GM23248 (cell line): ENCODE measurements at regions not wholly inside any gene's neighbourhood (a gene's known extent, or its start where the extent isn't known, plus 50 kb on each side); places are given as distances from the start of the nearest gene placed in this dataset.

ENCODE experiments used
- EZH2 ChIP-seq: fragments of 200-600 bp; sonication (generic); IDR thresholded peaks from 2 replicates; pipeline ENCODE4 v1.6.1; 2018; ENCODE audit warnings: antibody characterized with exemption, mild to moderate bottlenecking; ENCODE audit not compliant: insufficient read depth, poor library complexity, severe bottlenecking
- EZH2phosphoT487 ChIP-seq: fragments of 200-600 bp; sonication (generic); IDR thresholded peaks from 2 replicates; pipeline ENCODE4 v1.6.1; 2018; ENCODE audit warnings: antibody characterized with exemption, moderate library complexity, mild to moderate bottlenecking, low read depth; ENCODE audit not compliant: insufficient read depth

DNA sequence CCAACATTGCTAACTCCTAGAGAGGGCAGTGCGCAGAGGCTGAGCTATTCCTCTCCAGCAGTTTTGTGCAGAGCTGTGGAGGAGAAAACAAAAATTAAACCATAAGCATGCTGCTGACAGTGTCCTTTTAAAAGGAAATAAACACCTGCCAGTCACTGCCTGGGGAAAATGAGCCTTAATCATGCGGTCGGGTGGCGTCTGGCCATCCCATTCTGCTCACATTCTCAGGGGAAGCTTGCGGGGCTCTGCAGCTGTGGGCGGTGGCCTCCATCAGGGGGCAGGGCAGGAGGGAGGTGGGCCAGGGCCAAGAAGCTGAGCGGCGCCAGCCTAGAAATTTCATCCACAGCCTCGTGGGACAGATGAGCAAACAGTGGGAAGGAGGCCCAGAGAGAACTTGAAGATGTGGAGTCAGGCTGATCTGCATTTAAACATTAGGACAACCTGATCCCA, 71.0 kb upstream of the TP53I11 start:
- no peak for TF ChIP-seq EZH2
- TF ChIP-seq EZH2phosphoT487, result 0 out of 2 replicates have a peak, but pooled peaks have one; percentile 59
